K562 (cell line): ENCODE measurements at regions not wholly inside any gene's neighbourhood (a gene's known extent, or its start where the extent isn't known, plus 50 kb on each side); places are given as distances from the start of the nearest gene placed in this dataset.

Source experiments
- C11orf30 ChIP-seq: fragments of 450-650 bp; IDR thresholded peaks from 2 replicates; pipeline ENCODE4 v1.6.1; 2016; ENCODE audit warnings: low read depth, mild to moderate bottlenecking
- CBX1 ChIP-seq: sonication (generic); IDR thresholded peaks from 2 replicates; pipeline ENCODE4 v1.6.1; 2016; ENCODE audit warnings: antibody characterized with exemption, low read depth, mild to moderate bottlenecking
- CCNT2 ChIP-seq: IDR thresholded peaks from 2 replicates; pipeline ENCODE4 v1.6.1; 2011; ENCODE audit warnings: borderline replicate concordance, low read depth, mild to moderate bottlenecking, moderate library complexity, mixed read lengths, low read length; ENCODE audit not compliant: insufficient read length; ENCODE audit errors: extremely low read depth
- FOXJ2 ChIP-seq: fragments of 200-800 bp; sonication (Bioruptor generic); IDR thresholded peaks from 2 replicates; pipeline ENCODE4 v1.6.1; 2016; ENCODE audit warnings: missing genetic modification characterization, missing compliant biosample characterization
- FOXJ3 ChIP-seq: sonication (generic); formaldehyde crosslinking; IDR thresholded peaks from 2 replicates; pipeline ENCODE4 v1.4.0; 2020; ENCODE audit warnings: mild to moderate bottlenecking, missing genetic modification reagents
- GATA2 ChIP-seq: sonication (generic); formaldehyde crosslinking; IDR thresholded peaks from 2 replicates; pipeline ENCODE4 v1.4.0; 2020; ENCODE audit warnings: mild to moderate bottlenecking, missing genetic modification reagents
- IRF1 ChIP-seq: sonication (generic); formaldehyde crosslinking; IDR thresholded peaks from 2 replicates; pipeline ENCODE4 v1.8.0; 2022; ENCODE audit warnings: missing genetic modification reagents, mild to moderate bottlenecking, borderline replicate concordance
- MAFF ChIP-seq: IDR thresholded peaks from 2 replicates; pipeline ENCODE4 v1.6.1; 2012; ENCODE audit warnings: low read length, improper control_type of control experiment
- MAFG ChIP-seq: fragments of 450-650 bp; conservative IDR thresholded peaks from 2 replicates; pipeline ENCODE4 v1.6.1; 2016; ENCODE audit warnings: missing genetic modification characterization, missing compliant biosample characterization
- MAFK ChIP-seq: IDR thresholded peaks from 2 replicates; pipeline ENCODE4 v1.6.1; 2011; ENCODE audit warnings: low read length, improper control_type of control experiment
- MYC ChIP-seq, 2 experiments: fragments of 250-450 bp in 1 of 2; sonication (Bioruptor Pico) in 1 of 2; IDR thresholded peaks; 2 replicates each; pipeline versions ENCODE4 v1.5.1 to v1.6.1; 2012 to 2021; ENCODE audit warnings: low read depth in 2 of 2, borderline replicate concordance in 1 of 2, improper control_type of control experiment in 1 of 2, low read length in 1 of 2, mild to moderate bottlenecking in 1 of 2, moderate library complexity in 1 of 2
- RNF219 ChIP-seq: fragments of 250-450 bp; sonication (Bioruptor Pico); IDR thresholded peaks from 2 replicates; pipeline ENCODE4 v1.5.0; 2022; ENCODE audit warnings: mild to moderate bottlenecking
- ZBTB40 ChIP-seq, 2 experiments: fragments of 450-650 bp in 1 of 2; sonication (generic) in 1 of 2; formaldehyde crosslinking in 1 of 2; IDR thresholded peaks; 2 replicates each; pipeline versions ENCODE4 v1.7.1 to v1.9.0; 2016 to 2022; ENCODE audit warnings: inconsistent platforms in 1 of 2, mild to moderate bottlenecking in 1 of 2, missing genetic modification reagents in 1 of 2
- ZNF124 ChIP-seq: sonication (generic); formaldehyde crosslinking; IDR thresholded peaks from 2 replicates; pipeline ENCODE4 v1.8.1; 2022; ENCODE audit warnings: missing genetic modification reagents
- ZNF551 ChIP-seq: fragments of 250-450 bp; sonication (Bioruptor Pico); IDR thresholded peaks from 2 replicates; pipeline ENCODE4 v1.5.0; 2021; ENCODE audit warnings: mild to moderate bottlenecking, moderate library complexity

DNA sequence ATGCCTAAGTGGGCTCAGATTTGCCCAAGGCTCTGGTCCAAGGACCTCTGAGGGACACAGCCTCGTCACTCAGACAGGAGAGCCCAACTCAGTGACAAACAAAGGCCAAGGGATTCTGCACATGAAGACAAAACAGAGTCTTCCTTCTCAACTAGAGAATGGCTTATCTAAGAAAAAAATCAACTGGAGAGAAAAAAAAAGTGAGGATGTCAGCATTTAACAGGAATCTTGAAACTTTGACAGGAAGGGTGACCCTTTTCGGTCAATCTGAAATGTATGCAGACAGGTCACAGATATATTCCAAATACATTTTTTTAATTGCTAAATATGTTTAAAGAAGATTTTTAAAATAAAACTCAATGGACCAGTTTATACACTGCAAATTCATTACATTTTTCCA is 154.5 kb downstream of the ETS2 start (continued):
- TF ChIP-seq ZBTB40 (IDR thresholded peaks at IDR 0.05), result no peak
- no peak for TF ChIP-seq ZBTB40 (CRISPR knock-in tag; IDR thresholded peaks at IDR 0.05)
- TF ChIP-seq C11orf30, result peak; percentile 51; the same call in 1 of the 2 replicates
- no peak for TF ChIP-seq RNF219 (CRISPR knock-in tag)
- TF ChIP-seq ZNF124 (CRISPR knock-in tag), result no peak
- peak; percentile 43; the same call in 1 of the 2 replicates for TF ChIP-seq MAFG
- no peak for TF ChIP-seq CBX1
- 0 out of 2 replicates have a peak, but pooled peaks have one; percentile 30 for TF ChIP-seq MAFK
- TF ChIP-seq ZNF551, result no peak
- TF ChIP-seq IRF1 (CRISPR knock-in tag), result no peak
- TF ChIP-seq MYC (IDR thresholded peaks at IDR 0.05; ENCODE audit: low read depth, low read length), result no peak
- TF ChIP-seq MYC (CRISPR knock-in tag; IDR thresholded peaks at IDR 0.05; ENCODE audit: borderline replicate concordance, low read depth), result no peak
- TF ChIP-seq FOXJ3 (CRISPR knock-in tag), result no peak
- TF ChIP-seq FOXJ2 (tag), result no peak
- TF ChIP-seq CCNT2, result no peak
- peak; percentile 37; the same call in 1 of the 2 replicates for TF ChIP-seq MAFF
- no peak for TF ChIP-seq GATA2
